ENCODE measurements at regions not wholly inside any gene's neighbourhood (a gene's known extent, or its start where the extent isn't known, plus 50 kb on each side); places are given as distances from the start of the nearest gene placed in this dataset.

DNA sequence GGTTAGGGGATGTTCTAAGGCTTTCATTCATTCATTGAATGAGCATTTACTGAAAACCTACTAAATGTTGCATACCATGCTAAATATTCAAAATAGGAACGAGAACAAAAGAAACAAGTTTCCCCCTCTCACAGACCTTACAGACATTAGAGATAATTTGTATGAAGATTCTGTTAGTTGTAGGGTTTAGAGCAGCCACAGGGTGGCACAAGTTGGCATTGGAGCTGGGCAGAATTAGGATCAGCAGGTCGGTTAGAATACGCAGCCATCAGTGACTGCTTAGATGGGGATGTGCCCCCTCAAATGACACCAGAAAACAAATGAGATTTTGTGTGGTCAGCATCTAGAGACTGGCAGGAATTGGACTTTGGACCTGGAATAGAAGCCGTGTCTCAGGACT lies 166.3 kb upstream of the DAAM1 start (continued):
- no peak for TF ChIP-seq SP4 (IDR thresholded peaks at IDR 0.05; ENCODE audit: low read length)
- no peak for TF ChIP-seq RBBP5 (IDR thresholded peaks at IDR 0.05; ENCODE audit: borderline replicate concordance, low read depth, low read length)
- TF ChIP-seq EGR1 (IDR thresholded peaks at IDR 0.05; ENCODE audit: borderline replicate concordance, low read depth, low read length) = no peak
- TF ChIP-seq RAD21 (IDR thresholded peaks at IDR 0.05 in 1 of 2, conservative IDR thresholded peaks at IDR 0.05 in 1 of 2; ENCODE audit: low read depth in 2 of 2, low read length in 2 of 2) = peak; percentile 41 to 49
